GM20000 (cell line): ENCODE measurements at regions not wholly inside any gene's neighbourhood (a gene's known extent, or its start where the extent isn't known, plus 50 kb on each side); places are given as distances from the start of the nearest gene placed in this dataset.

Experiments
- DNase-seq: peaks from one replicate; pipeline ENCODE4 v3.0.0; 2012; ENCODE audit warnings: low spot score
- CTCF ChIP-seq: IDR thresholded peaks from 2 replicates; pipeline ENCODE4 v1.5.1; 2012; ENCODE audit warnings: mild to moderate bottlenecking, control low read depth; ENCODE audit errors: extremely low read depth, missing control alignments

DNA sequence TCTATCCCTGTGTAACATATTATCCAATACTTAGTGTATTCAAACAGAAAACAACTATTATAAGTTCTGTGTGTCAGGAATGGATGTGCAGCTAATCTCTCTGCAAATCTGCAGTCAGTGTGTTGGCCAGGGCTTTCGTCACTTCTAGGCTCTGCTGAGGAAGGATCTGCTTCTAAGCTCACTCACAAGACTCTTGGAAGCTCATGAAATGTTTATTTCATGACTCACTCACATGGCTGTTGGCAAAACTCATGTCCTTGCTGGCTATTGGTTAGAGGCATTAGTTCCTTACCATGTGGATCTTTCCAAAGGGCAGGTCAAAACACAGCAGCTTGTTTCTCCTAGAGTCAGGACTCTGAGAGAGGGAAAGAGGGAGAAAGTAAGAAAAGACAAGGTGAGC lies 367.4 kb upstream of the SMARCA2 start:
- TF ChIP-seq CTCF: no peak
- no peak for DNase-seq

GRCh38 chr9:1653282-1653681 lies 361.9 kb upstream of the SMARCA2 start:
- no peak for TF ChIP-seq CTCF
- no peak for DNase-seq

DNA sequence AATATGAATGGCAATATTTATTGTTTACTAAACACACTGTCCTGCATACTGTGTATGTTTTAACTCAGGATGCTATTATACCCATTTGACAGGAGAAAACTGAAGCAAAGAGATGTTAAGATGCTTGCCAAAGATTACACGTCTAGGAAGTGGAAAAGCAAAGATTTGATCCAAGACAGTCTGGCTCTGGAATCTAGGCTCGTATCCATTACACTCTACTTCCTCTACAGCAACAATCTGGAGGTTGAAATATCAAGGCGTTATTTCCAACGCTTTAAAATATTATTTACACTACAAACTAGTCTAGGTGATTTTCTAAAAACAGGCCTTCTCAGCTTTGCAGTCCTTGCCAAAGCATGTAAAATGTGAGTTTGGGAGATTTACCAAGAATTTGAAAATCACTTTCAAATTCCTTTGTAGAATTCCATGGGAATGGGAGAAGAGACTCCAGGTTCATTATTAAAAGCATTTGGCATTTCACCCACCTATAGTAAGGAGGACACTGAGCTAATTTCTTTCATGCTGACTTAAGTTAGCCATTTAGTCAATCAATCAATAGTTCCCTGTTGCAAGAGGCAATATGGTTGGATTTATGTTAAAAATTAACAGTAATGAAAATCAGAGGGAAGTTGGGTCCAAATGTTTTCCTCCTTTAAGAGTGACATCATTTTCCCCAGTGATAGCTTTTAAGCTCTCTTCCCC lies 356.3 kb upstream of the SMARCA2 start:
- DNase-seq: no peak
- no peak for TF ChIP-seq CTCF

- TF ChIP-seq CTCF: no peak
- DNase-seq: no peak
Observed at GRCh38 chr9:1659363-1659690, 355.8 kb upstream of the SMARCA2 start.

- DNase-seq: no peak
- TF ChIP-seq CTCF: no peak
Observed at GRCh38 chr9:1668441-1668840, 346.7 kb upstream of the SMARCA2 start.

GRCh38 chr9:1673300-1673699 lies 341.8 kb upstream of the SMARCA2 start:
- no peak for DNase-seq
- TF ChIP-seq CTCF: no peak

- no peak for DNase-seq
Observed at GRCh38 chr9:1676771-1677170, 338.4 kb upstream of the SMARCA2 start.

More at GRCh38 chr9:1676771-1677170, 338.4 kb upstream of the SMARCA2 start:
- TF ChIP-seq CTCF: no peak
